HG03135 (cell line): ENCODE measurements at regions not wholly inside any gene's neighbourhood (a gene's known extent, or its start where the extent isn't known, plus 50 kb on each side); places are given as distances from the start of the nearest gene placed in this dataset.

Source experiments
- ATAC-seq: cut with Tn5 transposase; IDR thresholded peaks from one replicate; pipeline ENCODE4 v1.9.1; 2021; ENCODE audit warnings: mild to moderate bottlenecking, moderate library complexity; ENCODE audit not compliant: unreplicated experiment

DNA sequence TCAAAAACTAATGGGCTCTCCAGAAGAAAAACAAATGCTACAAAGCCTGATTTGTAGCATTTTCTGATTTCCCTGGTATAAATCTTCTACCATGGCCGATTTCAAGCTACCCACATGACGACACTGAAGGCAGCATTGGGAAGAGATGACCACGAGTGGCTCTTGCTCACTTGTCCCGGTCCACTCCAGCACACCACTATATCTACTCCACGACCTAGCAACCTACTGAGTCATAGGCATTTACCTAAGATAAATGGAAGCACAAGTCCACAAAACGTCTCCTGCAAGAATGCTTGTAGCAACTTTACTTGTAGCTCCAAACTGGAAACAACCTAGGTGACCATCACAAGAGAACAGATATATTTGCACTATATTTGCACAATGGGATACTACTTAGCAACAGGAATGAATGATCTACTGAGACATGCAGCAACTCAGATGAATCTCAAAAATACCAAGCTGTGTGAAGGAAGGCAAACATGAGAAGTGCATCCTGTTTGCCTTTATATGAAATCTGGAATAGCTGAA is 60.8 kb upstream of the HES1 start:
- no peak for ATAC-seq

DNA sequence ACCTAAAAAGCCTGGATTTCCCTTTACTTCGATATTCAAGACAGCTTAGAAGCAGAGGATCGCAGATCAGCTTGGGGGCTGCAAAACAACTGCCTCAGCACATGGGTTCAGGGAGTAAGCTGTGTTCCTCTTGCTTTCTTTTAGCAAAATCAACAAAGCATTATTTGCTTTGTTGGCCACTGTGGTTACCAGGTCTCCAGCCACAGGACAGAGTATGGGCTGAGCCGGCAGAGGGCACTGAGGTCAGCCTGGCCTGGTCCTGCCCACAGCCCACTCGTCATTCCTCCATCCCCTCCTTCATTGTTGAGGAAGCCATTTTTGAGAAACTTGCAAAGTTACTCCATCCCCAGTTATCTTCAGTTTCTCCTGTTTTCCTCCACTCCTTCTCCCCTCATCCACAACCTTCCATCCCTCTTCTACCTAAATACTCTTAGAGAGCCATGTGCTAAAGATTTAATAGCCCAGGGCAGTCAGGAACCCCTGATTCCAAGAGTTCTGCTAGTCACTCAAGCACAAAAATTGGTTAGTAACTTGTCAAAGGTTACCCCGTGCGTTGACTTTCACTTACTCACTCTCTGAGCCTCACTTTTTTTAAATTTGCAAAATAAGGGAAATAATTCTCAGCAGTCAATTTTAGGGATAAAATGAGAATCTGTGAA is 60.0 kb upstream of the HES1 start:
- no peak for ATAC-seq

DNA sequence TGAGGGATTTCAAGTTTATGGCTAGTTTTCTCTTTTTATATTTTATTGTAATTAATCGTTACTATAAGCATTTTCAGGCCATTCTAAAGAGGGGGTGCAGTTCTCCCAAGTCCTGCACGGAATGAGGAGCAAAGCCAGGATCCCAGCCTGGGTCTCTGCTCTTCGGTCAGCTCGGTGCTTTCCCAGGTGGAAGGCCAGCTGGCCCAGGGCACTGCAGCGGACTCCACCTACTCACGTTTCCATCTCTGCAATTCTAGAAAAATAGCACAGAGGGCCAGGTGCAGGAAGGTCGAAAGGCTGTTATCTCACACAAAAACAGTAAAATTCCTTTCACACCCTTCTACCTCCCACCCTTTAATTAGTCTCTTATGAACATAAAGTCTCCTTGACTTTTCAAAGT is 59.5 kb upstream of the HES1 start:
- no peak for ATAC-seq

DNA sequence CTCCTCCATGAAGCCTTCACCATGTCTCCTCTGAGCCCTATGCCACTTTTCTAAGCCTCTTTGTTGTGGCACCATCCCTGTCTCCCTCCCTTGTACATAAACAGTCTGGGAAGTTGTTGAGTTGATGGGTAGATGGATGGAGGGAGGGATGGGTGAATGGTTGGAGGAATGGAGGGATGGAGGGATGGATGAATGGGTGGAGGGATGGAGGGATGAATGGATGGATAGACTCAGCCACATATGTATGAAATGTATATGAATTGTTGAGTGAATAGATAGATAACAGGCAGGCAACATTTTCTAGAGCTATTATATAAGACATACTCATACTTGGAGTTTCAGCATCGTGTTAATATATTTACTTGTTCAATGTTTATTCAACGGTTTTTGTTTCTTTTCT is 58.3 kb upstream of the HES1 start:
- ATAC-seq, result no peak

DNA sequence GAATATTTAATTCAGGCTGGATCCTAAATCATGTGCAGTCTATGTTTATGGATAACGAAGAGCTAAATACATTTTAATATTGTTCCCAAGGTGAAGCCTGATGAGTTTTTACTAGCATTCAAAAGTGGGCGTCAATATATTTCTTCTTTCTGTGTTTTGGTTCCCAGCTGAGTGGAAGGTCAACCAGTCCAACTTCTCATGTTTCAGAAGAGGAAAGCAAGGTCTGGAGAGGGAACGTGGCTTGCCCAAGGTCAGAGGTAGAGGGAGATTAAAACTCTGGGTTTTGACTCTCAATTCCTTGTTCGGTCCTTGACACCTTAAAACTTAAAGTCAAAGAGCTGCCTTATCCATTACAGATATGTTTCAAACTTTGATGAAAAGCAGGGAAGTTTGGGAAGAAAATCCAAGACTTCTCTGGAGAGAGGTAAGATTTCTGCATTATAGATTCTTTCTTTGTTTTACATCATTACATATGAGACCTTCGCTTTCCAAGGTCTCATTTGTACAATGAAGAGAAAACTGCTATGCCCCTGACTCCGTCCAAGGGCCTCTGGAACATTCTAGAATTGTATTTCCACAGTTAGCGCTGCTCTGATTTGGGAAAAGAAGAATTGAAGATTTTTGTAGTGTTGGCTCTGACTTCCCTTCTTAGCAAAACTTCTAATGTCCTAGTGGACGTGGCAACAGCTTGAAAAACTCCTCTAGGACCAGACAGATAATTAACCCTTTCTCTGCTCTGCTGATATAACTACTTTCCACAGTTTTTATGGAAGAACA is 57.7 kb upstream of the HES1 start:
- no peak for ATAC-seq

DNA sequence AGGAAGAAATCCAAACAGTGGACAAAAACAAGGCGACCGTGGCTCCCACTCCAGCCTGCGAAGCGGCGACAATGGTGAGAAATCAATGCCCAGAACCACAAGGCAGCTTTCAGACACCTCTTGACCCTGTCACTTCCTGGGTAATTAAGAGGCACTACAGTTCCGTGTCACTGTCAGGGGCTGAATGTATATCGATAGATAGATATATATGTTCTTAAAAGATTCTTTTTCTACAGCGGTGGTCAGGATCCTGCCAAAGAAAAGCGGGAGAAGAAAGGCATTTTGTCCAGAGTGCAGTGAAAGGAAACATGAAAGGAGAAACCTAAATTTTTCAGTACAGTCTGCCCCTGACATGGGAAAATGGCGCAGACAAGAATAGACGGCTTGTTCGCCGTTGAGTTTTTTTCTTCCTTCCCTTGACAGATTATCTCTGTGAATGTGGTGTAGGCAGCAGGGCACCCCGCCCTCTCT is 56.2 kb upstream of the HES1 start:
- no peak for ATAC-seq

DNA sequence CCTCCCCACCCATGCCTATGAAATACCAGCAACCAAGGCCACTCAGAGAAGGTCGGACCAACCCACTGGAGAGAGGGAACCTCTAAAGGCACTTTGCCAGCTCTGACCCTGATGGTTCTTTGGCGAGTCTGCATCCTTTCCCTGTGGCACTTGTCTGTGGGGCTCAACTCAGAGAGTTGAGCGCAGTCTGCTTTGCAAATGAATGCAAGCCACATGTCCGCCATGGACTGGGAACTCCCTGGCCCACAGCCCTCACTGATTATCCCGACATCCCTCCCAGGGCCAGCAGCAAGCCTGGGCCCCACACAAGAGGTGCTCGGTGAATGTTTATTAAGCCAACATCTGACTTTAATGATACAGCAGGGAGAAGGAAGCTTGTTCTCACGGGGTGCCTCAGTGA is 55.5 kb upstream of the HES1 start:
- no peak for ATAC-seq

DNA sequence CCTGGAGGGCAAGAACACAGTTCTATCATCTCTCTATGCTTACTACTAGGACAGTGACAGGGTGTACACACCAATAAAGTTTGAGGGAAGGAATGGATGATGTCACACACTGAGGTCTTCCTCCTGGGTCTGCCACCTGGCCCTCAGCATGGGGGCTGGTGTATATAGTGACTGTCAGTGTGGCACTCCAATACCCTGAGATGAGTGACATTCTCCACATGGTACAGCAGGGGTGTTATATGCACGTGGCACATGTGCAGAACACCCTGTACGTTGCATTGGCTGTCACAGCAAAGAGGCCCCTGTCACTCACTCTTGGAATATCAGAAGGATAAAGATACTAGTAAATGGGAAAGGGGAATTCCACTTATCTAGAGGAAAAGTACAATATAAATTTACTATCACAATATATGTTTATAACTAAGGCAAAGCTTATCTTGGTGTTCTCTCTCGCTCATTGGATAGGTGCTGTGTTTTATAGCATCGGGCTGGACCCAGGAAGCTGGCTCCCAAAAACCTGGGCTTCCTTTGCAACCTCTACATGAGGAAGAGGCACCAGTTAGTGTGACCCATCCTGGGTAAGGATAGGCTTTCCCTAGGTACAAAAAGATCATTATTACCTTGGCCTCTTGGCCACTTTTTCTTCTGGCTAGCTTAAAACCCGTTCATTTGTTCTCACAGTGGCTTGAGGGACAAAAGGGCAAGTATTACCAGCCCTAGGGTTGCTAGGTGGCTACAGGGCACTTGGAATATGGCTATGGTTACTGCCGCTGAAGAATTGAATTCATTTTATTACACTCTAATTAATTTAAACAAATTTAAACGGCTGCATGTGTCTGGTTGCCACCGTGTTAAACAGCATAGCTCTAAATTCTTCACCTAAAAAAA is 54.8 kb upstream of the HES1 start:
- no peak for ATAC-seq

DNA sequence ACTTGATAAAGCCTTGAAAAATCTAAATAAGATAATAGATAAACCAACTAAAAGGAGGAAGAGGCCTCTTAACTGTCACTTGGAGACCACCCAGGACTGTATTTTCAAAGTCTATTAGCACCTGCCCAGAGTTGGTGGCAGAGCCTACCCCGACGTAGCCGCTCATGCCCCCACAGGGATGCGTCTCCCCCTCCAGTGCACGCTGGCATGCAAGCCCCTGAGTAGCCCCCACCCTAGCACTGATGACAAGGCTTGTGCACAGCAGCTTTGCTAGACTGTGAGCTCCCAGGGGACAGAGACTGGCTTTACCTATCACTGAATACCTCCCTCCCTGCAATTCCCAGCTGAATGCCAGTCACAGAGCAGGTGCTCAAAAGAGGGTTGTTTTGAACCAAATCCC is 54.1 kb upstream of the HES1 start:
- no peak for ATAC-seq

DNA sequence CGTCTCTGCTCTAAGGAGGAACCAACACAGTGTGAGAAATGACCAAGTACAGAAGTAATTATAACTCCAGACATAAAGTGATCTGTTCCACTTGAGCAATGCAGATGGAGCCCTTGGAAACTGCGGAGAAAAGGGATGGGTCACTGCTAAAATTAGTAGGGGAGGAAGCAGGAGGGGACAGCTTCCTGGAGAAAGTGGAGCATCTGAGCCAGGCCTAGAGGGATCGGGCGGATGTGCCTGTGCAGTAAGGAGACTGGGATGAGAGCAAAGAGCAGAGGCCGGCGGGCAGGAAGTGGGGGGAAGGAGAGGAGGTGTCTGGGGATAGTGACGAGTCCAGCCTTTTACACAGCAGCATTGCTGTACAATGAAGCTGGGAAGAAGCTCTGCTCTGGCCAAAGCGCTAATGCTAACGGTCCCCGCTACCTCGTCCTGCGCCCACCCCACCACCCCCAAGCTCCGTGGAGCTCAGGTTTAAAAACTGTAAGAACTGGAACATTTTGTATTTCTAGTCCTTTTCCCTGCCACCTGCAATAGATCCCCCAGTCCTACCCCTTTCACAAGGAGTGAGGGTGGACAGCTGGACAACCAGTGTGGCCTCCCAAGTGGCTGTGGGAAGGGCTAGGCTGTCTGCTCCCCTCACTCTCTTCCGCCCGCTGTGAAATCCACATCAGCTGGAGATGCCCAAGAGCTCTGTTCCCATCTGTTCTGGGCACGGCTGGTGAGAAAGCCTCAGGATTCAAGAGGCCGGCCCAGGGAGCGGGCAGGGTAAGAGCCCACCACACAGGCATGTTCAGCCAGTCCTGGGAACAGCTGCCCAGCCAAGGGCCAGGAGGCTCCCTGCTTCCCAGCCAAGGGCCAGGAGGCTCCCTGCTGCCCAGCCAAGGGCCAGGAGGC is 53.0 kb upstream of the HES1 start:
- no peak for ATAC-seq

DNA sequence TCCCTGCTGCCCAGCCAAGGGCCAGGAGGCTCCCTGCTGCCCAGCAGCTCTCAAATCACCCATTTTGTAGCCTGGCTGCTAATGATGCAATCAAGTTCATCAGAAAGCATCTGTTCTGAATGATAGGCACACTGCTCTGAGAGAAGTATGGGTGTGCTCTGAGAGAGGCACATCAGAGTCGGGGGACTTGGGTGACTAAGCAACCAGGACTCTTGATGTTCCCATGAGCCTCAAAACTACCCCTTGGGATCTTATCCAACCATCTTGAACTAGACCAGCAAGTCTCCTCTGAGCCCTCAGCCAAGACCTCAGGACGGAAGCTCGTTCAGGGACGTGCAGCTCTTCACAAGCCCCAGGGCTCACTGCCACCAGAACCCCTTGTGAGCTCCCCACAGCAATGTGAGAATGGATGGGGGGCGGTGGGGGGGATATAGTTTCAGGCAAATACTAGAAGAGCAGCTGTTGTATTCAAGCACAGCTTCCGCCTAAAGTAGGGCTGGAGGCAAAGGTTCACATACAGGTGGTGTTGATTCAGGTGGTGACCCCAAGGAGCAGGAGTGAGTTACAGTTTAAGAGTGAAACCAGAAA is 52.2 kb upstream of the HES1 start:
- ATAC-seq, result peak; percentile 33

DNA sequence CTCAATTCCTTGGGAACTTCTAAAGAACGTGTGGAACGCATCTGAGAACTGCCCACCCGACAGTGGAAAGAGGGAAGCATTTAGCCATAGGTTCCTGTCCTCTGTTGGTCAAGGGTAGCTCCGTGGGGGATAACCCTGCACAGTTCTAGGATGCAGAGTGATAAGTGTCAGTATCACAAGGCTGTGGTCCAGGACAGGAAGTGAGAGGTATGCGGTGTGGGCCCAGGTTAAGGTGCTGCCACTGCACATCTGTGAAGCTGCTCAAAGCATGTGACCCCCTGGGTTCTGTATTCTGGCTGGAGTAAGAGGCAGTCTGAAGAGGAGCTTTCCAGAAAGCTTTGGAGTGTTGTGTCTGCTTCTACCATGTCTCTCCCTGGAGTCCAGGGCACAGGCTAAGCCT is 51.7 kb upstream of the HES1 start:
- ATAC-seq, result peak; percentile 95
